ENCODE measurements at regions not wholly inside any gene's neighbourhood (a gene's known extent, or its start where the extent isn't known, plus 50 kb on each side); places are given as distances from the start of the nearest gene placed in this dataset.

DNA sequence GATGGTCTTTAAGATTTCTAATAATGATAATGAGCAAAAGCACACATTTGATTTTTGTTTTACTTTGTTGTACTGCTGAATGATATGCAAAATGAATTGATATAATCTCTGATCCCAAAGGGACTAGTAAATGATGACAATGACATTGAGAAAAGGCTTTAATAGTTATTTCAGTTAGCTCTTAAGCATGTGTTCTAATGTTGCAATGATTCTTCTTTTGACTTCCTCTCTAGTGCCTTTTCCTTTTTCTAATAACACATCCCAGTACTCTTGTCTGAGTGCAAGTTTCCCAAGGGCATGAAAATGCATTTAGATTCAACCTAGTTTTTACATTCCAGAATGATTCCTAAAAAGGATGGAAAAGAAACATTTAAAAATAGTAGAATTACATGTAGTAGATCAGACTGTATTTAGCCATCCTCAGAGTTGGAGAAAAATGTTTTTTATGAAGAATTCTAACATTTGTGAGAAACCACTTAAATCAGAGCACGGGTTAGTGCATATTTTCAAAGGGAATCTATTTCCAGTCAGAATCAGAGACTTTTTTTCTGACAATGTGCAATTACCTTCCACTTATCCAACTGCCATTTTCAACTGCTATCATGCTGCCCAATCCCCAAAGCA lies 508.8 kb downstream of the C4orf33 start:
- intact Hi-C loops (cut with DNase I), result no loop called here
- H3K4me1 ChIP-seq, result no peaks in the 10 kb centered on the region
- DNase-seq (no peak), ATAC-seq (no peak)
- H3K27ac ChIP-seq, result no peak overlapping the region
- no peak overlapping the region for H3K4me3 ChIP-seq
- H3K9me3 ChIP-seq, result no peaks in the 10 kb centered on the region
- no peaks in the 10 kb centered on the region for H3K27me3 ChIP-seq (ENCODE audit: low read depth)
- no peaks in the 10 kb centered on the region for H3K36me3 ChIP-seq
- TF ChIP-seq, protein P1, sequence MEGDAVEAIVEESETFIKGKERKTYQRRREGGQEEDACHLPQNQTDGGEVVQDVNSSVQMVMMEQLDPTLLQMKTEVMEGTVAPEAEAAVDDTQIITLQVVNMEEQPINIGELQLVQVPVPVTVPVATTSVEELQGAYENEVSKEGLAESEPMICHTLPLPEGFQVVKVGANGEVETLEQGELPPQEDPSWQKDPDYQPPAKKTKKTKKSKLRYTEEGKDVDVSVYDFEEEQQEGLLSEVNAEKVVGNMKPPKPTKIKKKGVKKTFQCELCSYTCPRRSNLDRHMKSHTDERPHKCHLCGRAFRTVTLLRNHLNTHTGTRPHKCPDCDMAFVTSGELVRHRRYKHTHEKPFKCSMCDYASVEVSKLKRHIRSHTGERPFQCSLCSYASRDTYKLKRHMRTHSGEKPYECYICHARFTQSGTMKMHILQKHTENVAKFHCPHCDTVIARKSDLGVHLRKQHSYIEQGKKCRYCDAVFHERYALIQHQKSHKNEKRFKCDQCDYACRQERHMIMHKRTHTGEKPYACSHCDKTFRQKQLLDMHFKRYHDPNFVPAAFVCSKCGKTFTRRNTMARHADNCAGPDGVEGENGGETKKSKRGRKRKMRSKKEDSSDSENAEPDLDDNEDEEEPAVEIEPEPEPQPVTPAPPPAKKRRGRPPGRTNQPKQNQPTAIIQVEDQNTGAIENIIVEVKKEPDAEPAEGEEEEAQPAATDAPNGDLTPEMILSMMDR (IDR thresholded peaks at IDR 0.05), result no peak

DNA sequence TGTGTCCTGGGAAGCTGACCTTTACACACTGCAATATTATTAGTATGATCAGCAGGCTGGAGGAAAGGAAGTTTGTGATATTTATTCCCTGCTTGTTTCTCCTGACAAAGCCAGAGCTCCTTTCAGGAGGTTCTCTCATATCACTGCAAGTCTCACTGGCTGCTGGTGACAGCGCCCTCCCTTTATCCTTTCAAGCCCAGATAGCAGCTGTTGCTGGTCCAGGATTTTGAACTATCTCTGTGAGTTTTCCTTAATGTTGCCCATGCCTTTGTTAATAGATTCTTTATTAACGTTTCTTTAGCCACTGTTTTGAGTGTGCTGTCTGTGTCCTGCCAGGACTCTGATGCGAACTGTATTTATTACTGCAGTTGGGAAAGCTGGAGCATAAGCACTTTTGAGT lies 518.7 kb downstream of the C4orf33 start:
- H3K36me3 ChIP-seq, result no peaks in the 10 kb centered on the region
- H3K4me1 ChIP-seq, result no peaks in the 10 kb centered on the region
- no peaks in the 10 kb centered on the region for H3K27me3 ChIP-seq (ENCODE audit: low read depth)
- DNase-seq, result no peak
- H3K4me3 ChIP-seq, result no peak overlapping the region
- no peaks in the 10 kb centered on the region for H3K9me3 ChIP-seq
- no peak overlapping the region for H3K27ac ChIP-seq
- TF ChIP-seq, protein P1 (IDR thresholded peaks at IDR 0.05), result no peak
- ATAC-seq, result no peak
- intact Hi-C loops (cut with DNase I), result no loop called here

DNA sequence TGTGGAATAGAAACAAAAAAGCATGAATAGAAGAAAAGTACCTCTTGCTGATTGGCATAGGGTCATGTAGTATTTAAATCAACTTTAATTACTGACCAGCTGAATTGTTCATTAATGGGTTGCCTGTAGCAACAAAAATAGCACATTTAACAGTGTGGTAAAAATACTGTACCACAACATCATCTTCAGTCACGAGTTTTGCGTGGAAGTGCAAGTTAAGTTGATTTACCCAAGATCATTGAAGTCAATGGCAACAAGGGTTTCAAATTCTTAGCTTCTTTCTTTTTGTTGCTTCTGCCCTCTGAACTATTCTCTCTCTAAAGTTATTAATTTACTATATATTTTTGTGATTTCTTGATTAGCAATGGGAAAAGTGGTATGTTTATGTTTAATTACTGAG lies 526.6 kb downstream of the C4orf33 start:
- DNase-seq (no peak), ATAC-seq (no peak)
- no peaks in the 10 kb centered on the region for H3K36me3 ChIP-seq
- no peak overlapping the region for H3K27ac ChIP-seq
- H3K9me3 ChIP-seq, result no peaks in the 10 kb centered on the region
- no peak overlapping the region for H3K4me3 ChIP-seq
- intact Hi-C loops (cut with DNase I), result no loop called here
- H3K27me3 ChIP-seq (ENCODE audit: low read depth), result no peaks in the 10 kb centered on the region
- TF ChIP-seq, protein P1 (IDR thresholded peaks at IDR 0.05), result no peak
- no peaks in the 10 kb centered on the region for H3K4me1 ChIP-seq

DNA sequence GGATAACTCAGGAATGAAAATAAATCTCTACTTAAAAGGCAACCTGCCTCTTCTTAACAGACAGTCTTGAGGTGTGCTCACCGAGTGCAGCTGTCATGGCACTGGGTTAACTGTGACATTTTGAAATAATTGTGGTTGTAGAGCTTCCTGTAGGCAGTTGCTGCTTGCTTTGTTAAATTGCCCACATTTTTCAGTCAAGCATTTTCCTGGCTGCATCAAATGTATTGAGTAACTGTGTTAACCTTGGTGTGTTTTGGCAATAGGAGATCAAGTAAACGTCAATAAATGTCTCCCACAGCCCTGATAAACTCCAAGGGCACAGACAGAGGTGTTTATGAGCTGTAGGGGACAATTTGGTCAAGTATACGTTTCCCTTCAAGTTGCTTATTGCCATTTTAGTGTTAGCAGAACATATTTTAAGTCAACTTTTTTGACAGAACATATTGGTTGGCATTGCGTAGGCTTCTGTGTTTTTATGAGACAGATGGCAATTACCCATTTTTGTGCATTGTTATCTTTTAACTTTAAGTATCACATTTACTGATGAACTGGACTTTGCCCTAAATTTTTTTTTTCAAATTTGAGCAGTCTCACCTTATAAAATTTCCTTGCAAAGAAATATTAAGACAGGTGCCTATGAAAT lies 527.4 kb downstream of the C4orf33 start:
- Histone ChIP-seq H3K9me3 (no peaks in the 10 kb centered on the region), H3K27me3 (ENCODE audit: low read depth) (no peaks in the 10 kb centered on the region), H3K4me3 (no peak overlapping the region), H3K4me1 (no peaks in the 10 kb centered on the region), H3K27ac (no peak overlapping the region), H3K36me3 (no peaks in the 10 kb centered on the region)
- TF ChIP-seq, protein P1 (IDR thresholded peaks at IDR 0.05), result no peak
- ATAC-seq (no peak), DNase-seq (no peak)
- intact Hi-C loops (cut with DNase I), result no loop called here

DNA sequence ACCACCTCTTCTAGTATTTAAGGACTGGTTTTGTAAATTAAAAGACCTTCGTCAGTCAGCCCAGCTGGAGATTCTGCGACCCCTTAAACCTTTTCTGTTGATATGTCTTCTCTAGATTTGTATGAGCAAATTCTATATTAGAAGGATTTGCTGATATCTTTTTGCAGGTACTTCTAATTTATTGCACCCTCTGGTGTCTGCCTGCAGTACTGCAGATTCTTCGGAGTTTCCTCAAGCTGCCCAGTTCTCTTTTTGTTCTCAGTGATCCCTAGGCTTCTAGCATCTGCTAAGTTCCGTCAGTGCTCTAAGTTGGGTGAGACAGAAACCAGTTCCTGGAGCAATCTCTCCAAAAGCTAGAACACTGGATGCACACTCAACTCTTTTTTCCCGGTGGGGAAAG lies 545.2 kb downstream of the C4orf33 start:
- Histone ChIP-seq H3K4me3 (no peak overlapping the region), H3K27ac (no peak overlapping the region), H3K27me3 (ENCODE audit: low read depth) (no peaks in the 10 kb centered on the region), H3K4me1 (no peaks in the 10 kb centered on the region), H3K36me3 (no peaks in the 10 kb centered on the region), H3K9me3 (no peaks in the 10 kb centered on the region)
- DNase-seq, result no peak
- TF ChIP-seq, protein P1 (IDR thresholded peaks at IDR 0.05), result peak; percentile 82
- intact Hi-C loops (cut with DNase I), result loop anchor here (10.0 kb wide), 1 partner anchor 116 kb away; no protein-coding TSS in a partner anchor
- peak; percentile 62 to 63 for ATAC-seq

Data from lower lobe of right lung (tissue), 2 donors.